ENCODE measurements at regions not wholly inside any gene's neighbourhood (a gene's known extent, or its start where the extent isn't known, plus 50 kb on each side); places are given as distances from the start of the nearest gene placed in this dataset.

DNA sequence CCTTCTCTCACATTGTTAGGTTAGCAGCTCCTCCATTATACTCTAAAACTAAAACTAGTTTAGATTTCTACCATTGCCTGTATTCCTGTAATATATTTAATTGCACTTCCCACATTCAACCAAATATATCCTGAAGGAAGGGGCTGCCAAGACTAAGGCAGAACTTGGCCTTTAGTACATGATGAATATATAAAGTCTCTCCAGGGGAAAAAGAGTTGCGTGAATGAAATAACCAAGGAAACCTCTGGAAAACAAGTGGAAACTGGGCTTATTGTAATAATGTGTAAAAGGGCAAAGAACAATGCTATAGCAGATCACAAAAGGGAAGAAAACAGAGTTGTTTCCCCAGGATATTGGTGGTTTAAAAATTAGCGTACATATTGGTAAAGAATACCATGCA is 1012.5 kb upstream of the PRMT6 start:
- DNase-seq: no peak
- Histone ChIP-seq H2BK12ac (ENCODE audit: low read length) (no peak overlapping the region), H3K4me3 (ENCODE audit: low read depth, low read length) (no peak overlapping the region), H3K27ac (ENCODE audit: low read depth, low read length) (no peak overlapping the region), H3K79me2 (ENCODE audit: control insufficient read depth, insufficient read depth, low read length, poor library complexity) (no peaks in the 10 kb centered on the region), H3K14ac (ENCODE audit: low read length) (no peak overlapping the region), H3K79me1 (ENCODE audit: low read length) (no peaks in the 10 kb centered on the region), H3K36me3 (ENCODE audit: control insufficient read depth in 1 of 2, insufficient read depth in 2 of 2, low read length in 2 of 2) (no peaks in the 10 kb centered on the region), H4K91ac (ENCODE audit: low read depth, low read length) (no peak overlapping the region), H3K4me1 (ENCODE audit: control insufficient read depth in 1 of 2, insufficient read depth in 2 of 2, low read length in 2 of 2) (no peaks in the 10 kb centered on the region), H4K12ac (ENCODE audit: low read depth, low read length) (no peak overlapping the region), H4K8ac (ENCODE audit: low read depth, low read length) (no peak overlapping the region), H2AK5ac (ENCODE audit: low read length) (no peak overlapping the region), H2BK120ac (ENCODE audit: insufficient read depth, low read length, poor library complexity) (no peak overlapping the region), H3K18ac (ENCODE audit: low read length) (no peak overlapping the region), H3K9ac (ENCODE audit: low read length) (no peak overlapping the region), H3K4ac (ENCODE audit: low read depth, low read length) (no peak overlapping the region), H3K4me2 (ENCODE audit: low read length) (no peak overlapping the region), H3K9me3 (ENCODE audit: insufficient read depth, low read depth, low read length) (no peaks in the 10 kb centered on the region), H2AFZ (ENCODE audit: insufficient read depth, low read length, poor library complexity) (no peak overlapping the region), H3K27me3 (ENCODE audit: insufficient read depth, low read length) (no peaks in the 10 kb centered on the region), H2BK5ac (ENCODE audit: low read depth, low read length, poor library complexity) (no peak overlapping the region), H3K23ac (ENCODE audit: low read length) (no peak overlapping the region)
- no CpG with 5 or more reads among the region's 2 CpGs for WGBS (ENCODE audit: extremely low coverage, insufficient coverage, insufficient read length)

- no peak overlapping the region for H3K27ac ChIP-seq (ENCODE audit: low read depth, low read length)
- H2BK5ac ChIP-seq (ENCODE audit: low read depth, low read length, poor library complexity): no peak overlapping the region
- H4K91ac ChIP-seq (ENCODE audit: low read depth, low read length): no peak overlapping the region
- WGBS (ENCODE audit: extremely low coverage, insufficient coverage, insufficient read length): no CpG with 5 or more reads among the region's 3 CpGs
- H3K79me2 ChIP-seq (ENCODE audit: control insufficient read depth, insufficient read depth, low read length, poor library complexity): no peaks in the 10 kb centered on the region
- DNase-seq: no peak
- no peak overlapping the region for H2BK12ac ChIP-seq (ENCODE audit: low read length)
- no peak overlapping the region for H2AFZ ChIP-seq (ENCODE audit: insufficient read depth, low read length, poor library complexity)
- H2AK5ac ChIP-seq (ENCODE audit: low read length): no peak overlapping the region
- H3K27me3 ChIP-seq (ENCODE audit: insufficient read depth, low read length): no peaks in the 10 kb centered on the region
- no peak overlapping the region for H3K14ac ChIP-seq (ENCODE audit: low read length)
- H3K79me1 ChIP-seq (ENCODE audit: low read length): no peaks in the 10 kb centered on the region
- H4K8ac ChIP-seq (ENCODE audit: low read depth, low read length): no peak overlapping the region
- no peak overlapping the region for H4K12ac ChIP-seq (ENCODE audit: low read depth, low read length)
- no peak overlapping the region for H3K18ac ChIP-seq (ENCODE audit: low read length)
- H3K4me2 ChIP-seq (ENCODE audit: low read length): no peak overlapping the region
- H3K4me3 ChIP-seq (ENCODE audit: low read depth, low read length): no peak overlapping the region
- H3K9ac ChIP-seq (ENCODE audit: low read length): no peak overlapping the region
- H3K36me3 ChIP-seq (ENCODE audit: control insufficient read depth in 1 of 2, insufficient read depth in 2 of 2, low read length in 2 of 2): no peaks in the 10 kb centered on the region
- no peak overlapping the region for H3K4ac ChIP-seq (ENCODE audit: low read depth, low read length)
- no peak overlapping the region for H3K23ac ChIP-seq (ENCODE audit: low read length)
- H2BK120ac ChIP-seq (ENCODE audit: insufficient read depth, low read length, poor library complexity): no peak overlapping the region
- H3K9me3 ChIP-seq (ENCODE audit: insufficient read depth, low read depth, low read length): no peaks in the 10 kb centered on the region
- no peaks in the 10 kb centered on the region for H3K4me1 ChIP-seq (ENCODE audit: control insufficient read depth in 1 of 2, insufficient read depth in 2 of 2, low read length in 2 of 2)
These were observed 1009.3 kb upstream of the PRMT6 start for GRCh38 chr1:106047210-106047609.

GRCh38 chr1:106049595-106049994 is 1006.9 kb upstream of the PRMT6 start:
- Histone ChIP-seq H3K9me3 (ENCODE audit: insufficient read depth, low read depth, low read length) (no peaks in the 10 kb centered on the region), H3K14ac (ENCODE audit: low read length) (no peak overlapping the region), H2BK120ac (ENCODE audit: insufficient read depth, low read length, poor library complexity) (no peak overlapping the region), H3K27ac (ENCODE audit: low read depth, low read length) (no peak overlapping the region), H4K8ac (ENCODE audit: low read depth, low read length) (no peak overlapping the region), H2BK5ac (ENCODE audit: low read depth, low read length, poor library complexity) (no peak overlapping the region), H3K79me1 (ENCODE audit: low read length) (no peaks in the 10 kb centered on the region), H3K4me2 (ENCODE audit: low read length) (no peak overlapping the region), H3K18ac (ENCODE audit: low read length) (no peak overlapping the region), H3K9ac (ENCODE audit: low read length) (no peak overlapping the region), H2BK12ac (ENCODE audit: low read length) (no peak overlapping the region), H3K23ac (ENCODE audit: low read length) (no peak overlapping the region), H4K91ac (ENCODE audit: low read depth, low read length) (no peak overlapping the region), H4K12ac (ENCODE audit: low read depth, low read length) (no peak overlapping the region), H3K36me3 (ENCODE audit: control insufficient read depth in 1 of 2, insufficient read depth in 2 of 2, low read length in 2 of 2) (no peaks in the 10 kb centered on the region), H3K27me3 (ENCODE audit: insufficient read depth, low read length) (no peaks in the 10 kb centered on the region), H2AK5ac (ENCODE audit: low read length) (no peak overlapping the region), H3K4me1 (ENCODE audit: control insufficient read depth in 1 of 2, insufficient read depth in 2 of 2, low read length in 2 of 2) (no peaks in the 10 kb centered on the region), H3K79me2 (ENCODE audit: control insufficient read depth, insufficient read depth, low read length, poor library complexity) (no peaks in the 10 kb centered on the region), H3K4ac (ENCODE audit: low read depth, low read length) (no peak overlapping the region), H2AFZ (ENCODE audit: insufficient read depth, low read length, poor library complexity) (no peak overlapping the region), H3K4me3 (ENCODE audit: low read depth, low read length) (no peak overlapping the region)
- DNase-seq: no peak
- no CpG with 5 or more reads among the region's 1 CpG for WGBS (ENCODE audit: extremely low coverage, insufficient coverage, insufficient read length)

DNA sequence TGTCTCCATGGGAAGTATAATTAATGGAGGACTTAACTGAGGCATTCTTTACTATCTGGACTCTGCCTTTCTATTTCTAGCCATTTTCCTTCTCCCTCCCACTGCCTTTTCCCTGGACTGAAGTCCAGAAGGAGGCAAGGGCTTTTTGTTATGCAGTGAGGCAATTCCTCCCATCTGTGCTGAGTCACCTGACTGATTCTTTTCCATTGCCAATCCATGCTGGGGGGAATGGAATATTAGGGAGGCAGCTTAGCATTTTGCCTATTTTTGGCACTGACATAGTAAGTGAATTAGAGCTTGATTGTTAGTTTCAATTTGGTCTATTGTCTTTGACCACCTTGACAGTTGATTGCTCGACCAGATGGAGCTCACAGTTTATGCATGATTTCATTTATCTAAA is 1000.6 kb upstream of the PRMT6 start:
- H3K27me3 ChIP-seq (ENCODE audit: insufficient read depth, low read length): no peaks in the 10 kb centered on the region
- H3K4me2 ChIP-seq (ENCODE audit: low read length): no peak overlapping the region
- no peak overlapping the region for H3K27ac ChIP-seq (ENCODE audit: low read depth, low read length)
- H3K79me2 ChIP-seq (ENCODE audit: control insufficient read depth, insufficient read depth, low read length, poor library complexity): no peaks in the 10 kb centered on the region
- no peaks in the 10 kb centered on the region for H3K4me1 ChIP-seq (ENCODE audit: control insufficient read depth in 1 of 2, insufficient read depth in 2 of 2, low read length in 2 of 2)
- H3K9ac ChIP-seq (ENCODE audit: low read length): no peak overlapping the region
- WGBS (ENCODE audit: extremely low coverage, insufficient coverage, insufficient read length): no CpG with 5 or more reads among the region's 1 CpG
- no peak overlapping the region for H2BK12ac ChIP-seq (ENCODE audit: low read length)
- no peak overlapping the region for H4K8ac ChIP-seq (ENCODE audit: low read depth, low read length)
- H2AK5ac ChIP-seq (ENCODE audit: low read length): no peak overlapping the region
- no peak overlapping the region for H3K4me3 ChIP-seq (ENCODE audit: low read depth, low read length)
- H3K79me1 ChIP-seq (ENCODE audit: low read length): no peaks in the 10 kb centered on the region
- no peak overlapping the region for H2BK5ac ChIP-seq (ENCODE audit: low read depth, low read length, poor library complexity)
- no peak overlapping the region for H2AFZ ChIP-seq (ENCODE audit: insufficient read depth, low read length, poor library complexity)
- H3K36me3 ChIP-seq (ENCODE audit: control insufficient read depth in 1 of 2, insufficient read depth in 2 of 2, low read length in 2 of 2): no peaks in the 10 kb centered on the region
- no peak overlapping the region for H4K91ac ChIP-seq (ENCODE audit: low read depth, low read length)
- no peaks in the 10 kb centered on the region for H3K9me3 ChIP-seq (ENCODE audit: insufficient read depth, low read depth, low read length)
- H2BK120ac ChIP-seq (ENCODE audit: insufficient read depth, low read length, poor library complexity): no peak overlapping the region
- no peak overlapping the region for H3K18ac ChIP-seq (ENCODE audit: low read length)
- DNase-seq: no peak
- H4K12ac ChIP-seq (ENCODE audit: low read depth, low read length): no peak overlapping the region
- no peak overlapping the region for H3K23ac ChIP-seq (ENCODE audit: low read length)
- H3K14ac ChIP-seq (ENCODE audit: low read length): no peak overlapping the region
- no peak overlapping the region for H3K4ac ChIP-seq (ENCODE audit: low read depth, low read length)

Measured in trophoblast cell (in vitro differentiated cells and primary cell).